Lung (tissue), 11 donors: ENCODE measurements at regions not wholly inside any gene's neighbourhood (a gene's known extent, or its start where the extent isn't known, plus 50 kb on each side); places are given as distances from the start of the nearest gene placed in this dataset.

Experiments used
- ATAC-seq: fragments of 200-7000 bp; cut with Tn5 transposase; one replicate; pipeline ENCODE4 v1.9.1; 2020; ENCODE audit warnings: moderate number of reproducible peaks; ENCODE audit not compliant: insufficient read depth, low FRiP score
- DNase-seq, 3 donors: peaks; one replicate each; pipeline ENCODE4 v3.0.0-alpha.2; 2013 to 2017
- H3K27ac ChIP-seq, 2 donors: one replicate each; pipeline ENCODE4 v1.5.1; 2013; ENCODE audit warnings: mild to moderate bottlenecking in 2 of 2, moderate library complexity in 2 of 2, control low read depth in 1 of 2, inconsistent platforms in 1 of 2, low read depth in 1 of 2, low read length in 1 of 2
- H3K27me3 ChIP-seq, 3 donors: one replicate each; pipeline ENCODE4 v1.5.1; 2013; ENCODE audit warnings: low read length in 2 of 3; ENCODE audit not compliant: control insufficient read depth in 3 of 3, insufficient read depth in 3 of 3
- H3K36me3 ChIP-seq, 4 donors: one replicate each; pipeline ENCODE4 v1.5.1; 2013; ENCODE audit warnings: low read length in 4 of 4, mild to moderate bottlenecking in 1 of 4, moderate library complexity in 1 of 4; ENCODE audit not compliant: control insufficient read depth in 4 of 4, insufficient read depth in 4 of 4
- H3K4me1 ChIP-seq, 5 donors: one replicate each; pipeline ENCODE4 v1.5.1; 2013; ENCODE audit warnings: low read length in 5 of 5, mild to moderate bottlenecking in 2 of 5, moderate library complexity in 1 of 5; ENCODE audit not compliant: control insufficient read depth in 5 of 5, insufficient read depth in 5 of 5
- H3K4me3 ChIP-seq: one replicate; pipeline ENCODE4 v1.5.1; 2013; ENCODE audit warnings: mild to moderate bottlenecking, control low read depth, moderate library complexity
- H3K9ac ChIP-seq, 2 donors: one replicate each; pipeline ENCODE4 v1.5.1; 2013; ENCODE audit warnings: low read length in 2 of 2, control low read depth in 1 of 2; ENCODE audit not compliant: insufficient read depth in 1 of 2
- H3K9me3 ChIP-seq, 4 donors: one replicate each; pipeline ENCODE4 v1.5.1; 2013; ENCODE audit warnings: low read length in 3 of 4, mild to moderate bottlenecking in 1 of 4, moderate library complexity in 1 of 4; ENCODE audit not compliant: control insufficient read depth in 4 of 4, insufficient read depth in 3 of 4
- WGBS, 2 donors: extraction: QIAGEN DNeasy Blood & Tissue Kit; methylation state at CpG; one replicate each; pipeline ENCODE4 v1.1.7; 2013; 5-methylcytosine and 5-hydroxymethylcytosine counted together
- TF ChIP-seq, protein P1 (sequence below): IDR thresholded peaks from 2 replicates; pipeline ENCODE4 v1.5.1; 2012; ENCODE audit warnings: mild to moderate bottlenecking; ENCODE audit errors: control extremely low read depth, extremely low read depth
- donor health status: control.
- donor health status: control.
- donor health status: Bipolar disorder and iron deficiency.
- donor health status: healthy.
- donor health status: DM: yes; HTN: yes; CAD: no.

GRCh38 chr12:19799216-19799615 lies 359.9 kb downstream of the AEBP2 start:
- TF ChIP-seq, protein P1, sequence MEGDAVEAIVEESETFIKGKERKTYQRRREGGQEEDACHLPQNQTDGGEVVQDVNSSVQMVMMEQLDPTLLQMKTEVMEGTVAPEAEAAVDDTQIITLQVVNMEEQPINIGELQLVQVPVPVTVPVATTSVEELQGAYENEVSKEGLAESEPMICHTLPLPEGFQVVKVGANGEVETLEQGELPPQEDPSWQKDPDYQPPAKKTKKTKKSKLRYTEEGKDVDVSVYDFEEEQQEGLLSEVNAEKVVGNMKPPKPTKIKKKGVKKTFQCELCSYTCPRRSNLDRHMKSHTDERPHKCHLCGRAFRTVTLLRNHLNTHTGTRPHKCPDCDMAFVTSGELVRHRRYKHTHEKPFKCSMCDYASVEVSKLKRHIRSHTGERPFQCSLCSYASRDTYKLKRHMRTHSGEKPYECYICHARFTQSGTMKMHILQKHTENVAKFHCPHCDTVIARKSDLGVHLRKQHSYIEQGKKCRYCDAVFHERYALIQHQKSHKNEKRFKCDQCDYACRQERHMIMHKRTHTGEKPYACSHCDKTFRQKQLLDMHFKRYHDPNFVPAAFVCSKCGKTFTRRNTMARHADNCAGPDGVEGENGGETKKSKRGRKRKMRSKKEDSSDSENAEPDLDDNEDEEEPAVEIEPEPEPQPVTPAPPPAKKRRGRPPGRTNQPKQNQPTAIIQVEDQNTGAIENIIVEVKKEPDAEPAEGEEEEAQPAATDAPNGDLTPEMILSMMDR: no peak
- 72 to 80% methylated on average over 7 of the region's 7 CpGs for WGBS, 2 donors

DNA sequence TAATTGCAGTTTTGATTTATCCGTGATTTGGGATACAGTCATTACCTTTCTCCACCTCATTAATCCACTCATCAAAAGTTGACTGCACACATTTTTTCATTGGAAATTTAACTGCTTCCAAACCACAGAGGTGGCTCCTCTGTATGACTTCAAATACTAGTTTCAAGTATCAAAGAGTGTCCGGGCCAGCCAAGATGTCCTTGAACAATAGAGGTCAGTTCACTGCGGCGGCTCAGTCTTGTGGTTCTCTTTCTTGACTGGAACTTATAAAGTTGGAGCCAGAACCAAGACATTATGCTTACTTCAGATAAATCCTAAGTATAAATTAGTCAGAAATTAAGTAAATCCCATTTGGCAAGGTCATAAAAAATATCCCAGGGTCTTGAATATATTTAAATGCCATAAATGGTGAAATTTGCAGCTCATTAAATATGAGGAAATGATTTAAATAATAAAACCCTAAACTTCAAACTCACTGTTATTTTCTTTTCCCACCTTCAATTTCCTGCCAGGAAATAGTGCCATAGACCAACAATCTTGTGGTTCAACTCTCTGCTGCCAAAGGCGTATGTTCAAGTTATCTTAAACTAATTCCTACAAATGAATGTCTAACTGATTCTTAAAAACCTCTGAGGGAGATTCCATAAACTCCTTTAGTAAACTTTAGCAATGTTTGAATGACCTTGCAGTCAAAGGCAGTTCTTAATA lies 360.8 kb downstream of the AEBP2 start:
- Histone ChIP-seq H3K4me1 (peaks cover 0 to 4% (median 0%) of the 10 kb centered on the region in 5 donors), H3K4me3 (no peak overlapping the region), H3K27ac (no peak overlapping the region), H3K9ac (no peak overlapping the region), H3K36me3 (no peaks in the 10 kb centered on the region), H3K9me3 (no peaks in the 10 kb centered on the region), H3K27me3 (no peaks in the 10 kb centered on the region)
- WGBS, 2 donors: 53 to 79% methylated on average over 5 of the region's 5 CpGs
- no peak for DNase-seq
- TF ChIP-seq, protein P1: no peak
- no peak for ATAC-seq

More at GRCh38 chr12:19799216-19799615, 359.9 kb downstream of the AEBP2 start:
- Histone ChIP-seq H3K9me3 (no peaks in the 10 kb centered on the region), H3K4me3 (no peak overlapping the region), H3K27me3 (no peaks in the 10 kb centered on the region), H3K27ac (no peak overlapping the region), H3K4me1 (peaks cover 0 to 4% (median 0%) of the 10 kb centered on the region in 5 donors), H3K36me3 (no peaks in the 10 kb centered on the region), H3K9ac (no peak overlapping the region)
- no peak for ATAC-seq
- no peak for DNase-seq

DNA sequence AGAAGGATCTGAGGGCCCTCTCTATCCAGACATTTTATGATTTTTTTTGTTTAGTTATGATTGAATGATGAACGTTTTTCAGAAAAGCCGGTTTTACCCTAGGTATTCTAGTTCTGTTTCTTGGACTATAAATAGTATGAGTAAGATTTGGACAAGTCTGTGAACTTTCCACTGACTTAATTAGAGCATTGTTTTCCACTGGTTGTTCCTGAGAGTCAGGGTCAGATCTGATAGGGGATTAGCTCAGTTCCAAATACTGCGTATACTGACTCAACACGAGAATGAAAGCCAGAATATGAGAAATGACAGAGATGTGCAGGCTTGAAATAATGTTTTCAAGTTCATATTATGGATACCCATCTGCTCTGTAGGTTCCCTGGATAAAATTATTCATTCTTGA lies 361.6 kb downstream of the AEBP2 start:
- 50 to 74% methylated on average over 4 of the region's 4 CpGs for WGBS, 2 donors
- H3K27ac ChIP-seq: no peak overlapping the region

More for the DNA sequence above, 361.6 kb downstream of the AEBP2 start:
- DNase-seq: no peak
- no peak for ATAC-seq
- Histone ChIP-seq H3K36me3 (no peaks in the 10 kb centered on the region), H3K9me3 (no peaks in the 10 kb centered on the region), H3K9ac (no peak overlapping the region), H3K4me3 (no peak overlapping the region), H3K4me1 (peaks cover 0 to 4% (median 0%) of the 10 kb centered on the region in 5 donors), H3K27me3 (no peaks in the 10 kb centered on the region)
- TF ChIP-seq, protein P1: no peak
